ENCODE measurements at regions not wholly inside any gene's neighbourhood (a gene's known extent, or its start where the extent isn't known, plus 50 kb on each side); places are given as distances from the start of the nearest gene placed in this dataset.

DNA sequence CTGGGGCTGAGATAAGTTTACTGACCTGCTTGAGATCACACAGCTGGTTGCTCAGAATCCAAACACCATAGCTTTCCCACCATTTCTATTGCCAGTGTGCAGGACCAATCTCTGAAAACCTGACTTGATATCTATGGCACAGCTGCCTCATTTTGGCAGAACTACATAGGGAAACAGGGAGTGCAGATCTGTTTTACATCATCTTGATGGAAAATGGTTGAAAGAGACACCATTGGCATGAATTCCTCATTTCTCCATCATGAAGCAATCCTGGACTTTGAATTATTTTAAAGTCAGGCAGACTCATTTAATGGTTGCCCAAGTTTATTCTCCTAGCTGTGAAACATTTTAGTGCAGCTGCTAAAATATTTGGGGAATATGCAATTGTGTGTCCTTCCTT, 1628.2 kb upstream of the SLC10A2 start:
- no peak for DNase-seq
- Mint-ChIP-seq H3K4me3 (ENCODE audit: unreplicated experiment) (no peak overlapping the region), H3K27ac (ENCODE audit: unreplicated experiment) (no peak overlapping the region), H3K4me1 (ENCODE audit: low read depth, unreplicated experiment) (peaks cover 11% of the 10 kb centered on the region), H3K9me3 (ENCODE audit: unreplicated experiment) (no peaks in the 10 kb centered on the region), H3K36me3 (ENCODE audit: unreplicated experiment) (no peaks in the 10 kb centered on the region), H3K27me3 (ENCODE audit: unreplicated experiment) (no peaks in the 10 kb centered on the region)
- TF ChIP-seq, protein P1, sequence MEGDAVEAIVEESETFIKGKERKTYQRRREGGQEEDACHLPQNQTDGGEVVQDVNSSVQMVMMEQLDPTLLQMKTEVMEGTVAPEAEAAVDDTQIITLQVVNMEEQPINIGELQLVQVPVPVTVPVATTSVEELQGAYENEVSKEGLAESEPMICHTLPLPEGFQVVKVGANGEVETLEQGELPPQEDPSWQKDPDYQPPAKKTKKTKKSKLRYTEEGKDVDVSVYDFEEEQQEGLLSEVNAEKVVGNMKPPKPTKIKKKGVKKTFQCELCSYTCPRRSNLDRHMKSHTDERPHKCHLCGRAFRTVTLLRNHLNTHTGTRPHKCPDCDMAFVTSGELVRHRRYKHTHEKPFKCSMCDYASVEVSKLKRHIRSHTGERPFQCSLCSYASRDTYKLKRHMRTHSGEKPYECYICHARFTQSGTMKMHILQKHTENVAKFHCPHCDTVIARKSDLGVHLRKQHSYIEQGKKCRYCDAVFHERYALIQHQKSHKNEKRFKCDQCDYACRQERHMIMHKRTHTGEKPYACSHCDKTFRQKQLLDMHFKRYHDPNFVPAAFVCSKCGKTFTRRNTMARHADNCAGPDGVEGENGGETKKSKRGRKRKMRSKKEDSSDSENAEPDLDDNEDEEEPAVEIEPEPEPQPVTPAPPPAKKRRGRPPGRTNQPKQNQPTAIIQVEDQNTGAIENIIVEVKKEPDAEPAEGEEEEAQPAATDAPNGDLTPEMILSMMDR (IDR thresholded peaks at IDR 0.05; ENCODE audit: partially characterized antibody, unreplicated experiment) = no peak

DNA sequence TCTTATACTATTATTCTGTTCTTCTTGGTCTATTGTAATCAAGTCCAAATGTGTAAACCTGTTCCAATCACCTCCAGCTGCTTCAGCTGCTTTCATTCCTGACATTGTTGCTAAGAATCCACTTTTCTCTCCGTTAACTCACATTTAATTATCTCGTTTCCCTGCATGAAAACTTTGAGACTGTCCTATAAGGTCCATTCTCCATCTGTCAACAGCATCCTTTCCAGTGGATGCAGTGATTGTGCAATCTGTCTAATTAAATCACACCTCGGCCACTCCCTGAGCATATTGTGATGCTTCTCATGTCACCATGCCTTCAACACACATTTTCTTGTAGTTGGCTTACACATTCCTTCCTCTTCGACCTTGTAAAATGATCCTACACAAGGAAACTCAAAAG, 1626.9 kb upstream of the SLC10A2 start:
- Mint-ChIP-seq H3K27me3 (ENCODE audit: unreplicated experiment) (no peaks in the 10 kb centered on the region), H3K4me1 (ENCODE audit: low read depth, unreplicated experiment) (peaks cover 11% of the 10 kb centered on the region), H3K27ac (ENCODE audit: unreplicated experiment) (peak overlapping the region; percentile 0), H3K36me3 (ENCODE audit: unreplicated experiment) (no peaks in the 10 kb centered on the region), H3K4me3 (ENCODE audit: unreplicated experiment) (no peak overlapping the region), H3K9me3 (ENCODE audit: unreplicated experiment) (no peaks in the 10 kb centered on the region)
- TF ChIP-seq, protein P1 (IDR thresholded peaks at IDR 0.05; ENCODE audit: partially characterized antibody, unreplicated experiment) = no peak
- DNase-seq = no peak

DNA sequence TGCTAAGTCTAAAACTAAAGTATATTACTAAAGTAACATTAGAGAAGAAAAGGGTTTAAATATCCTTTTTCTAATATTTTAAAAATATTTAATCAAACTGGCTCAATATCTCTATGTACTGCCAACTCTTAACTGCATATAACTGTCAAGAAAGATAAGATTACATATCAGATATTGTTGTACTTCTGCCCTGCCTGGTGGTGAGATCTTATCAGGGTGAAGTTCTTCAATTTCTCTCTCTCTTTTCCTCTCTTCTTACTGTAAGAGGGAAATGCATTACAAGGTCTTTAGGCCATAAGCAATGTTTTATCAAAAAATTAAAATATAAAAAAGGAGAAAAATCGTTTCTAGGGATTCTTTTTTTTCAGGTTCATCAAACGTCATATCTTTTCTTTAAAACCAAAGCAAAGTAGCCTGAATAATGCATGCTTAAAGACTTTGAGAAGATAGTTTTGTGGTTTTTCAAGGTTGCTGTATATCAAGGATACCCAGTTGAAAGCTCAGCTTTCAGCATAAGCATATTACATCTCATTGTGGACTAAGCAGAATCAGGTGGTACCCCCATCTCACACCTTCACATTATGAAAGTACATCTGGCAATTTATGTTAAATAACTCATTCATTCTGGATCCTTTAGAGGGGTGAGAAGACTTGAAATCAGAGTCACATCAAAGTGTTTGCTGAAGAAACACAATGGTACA, 1625.7 kb upstream of the SLC10A2 start:
- no peak overlapping the region for H3K4me3 Mint-ChIP-seq (ENCODE audit: unreplicated experiment)
- TF ChIP-seq, protein P1 (IDR thresholded peaks at IDR 0.05; ENCODE audit: partially characterized antibody, unreplicated experiment) = no peak
- H3K36me3 Mint-ChIP-seq (ENCODE audit: unreplicated experiment) = no peaks in the 10 kb centered on the region
- H3K27ac Mint-ChIP-seq (ENCODE audit: unreplicated experiment) = no peak overlapping the region
- H3K4me1 Mint-ChIP-seq (ENCODE audit: low read depth, unreplicated experiment) = peaks cover 9% of the 10 kb centered on the region
- no peak for DNase-seq
- H3K9me3 Mint-ChIP-seq (ENCODE audit: unreplicated experiment) = no peaks in the 10 kb centered on the region
- H3K27me3 Mint-ChIP-seq (ENCODE audit: unreplicated experiment) = no peaks in the 10 kb centered on the region

DNA sequence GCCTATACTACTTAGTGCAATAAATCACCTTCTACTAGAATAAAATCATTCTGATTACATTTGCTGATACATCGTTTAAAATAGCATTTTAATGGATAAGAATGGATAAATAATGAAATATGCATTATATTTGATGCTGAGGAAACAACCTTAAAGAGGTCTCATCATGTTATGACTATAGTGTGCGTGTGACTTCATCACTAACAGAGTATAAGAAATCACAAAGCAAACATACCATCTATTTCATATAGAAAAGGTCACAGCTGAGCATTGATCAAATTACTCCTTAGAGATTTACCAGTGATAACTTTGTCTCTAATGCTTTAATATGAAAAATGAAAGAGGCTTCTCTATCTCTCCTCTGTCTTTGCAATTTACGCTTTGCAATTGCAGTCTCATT, 1620.3 kb upstream of the SLC10A2 start:
- Mint-ChIP-seq H3K4me1 (ENCODE audit: low read depth, unreplicated experiment) (peaks cover 8% of the 10 kb centered on the region), H3K9me3 (ENCODE audit: unreplicated experiment) (no peaks in the 10 kb centered on the region), H3K27me3 (ENCODE audit: unreplicated experiment) (no peaks in the 10 kb centered on the region), H3K36me3 (ENCODE audit: unreplicated experiment) (no peaks in the 10 kb centered on the region), H3K27ac (ENCODE audit: unreplicated experiment) (no peak overlapping the region), H3K4me3 (ENCODE audit: unreplicated experiment) (no peak overlapping the region)
- TF ChIP-seq, protein P1 (IDR thresholded peaks at IDR 0.05; ENCODE audit: partially characterized antibody, unreplicated experiment) = no peak
- no peak for DNase-seq

DNA sequence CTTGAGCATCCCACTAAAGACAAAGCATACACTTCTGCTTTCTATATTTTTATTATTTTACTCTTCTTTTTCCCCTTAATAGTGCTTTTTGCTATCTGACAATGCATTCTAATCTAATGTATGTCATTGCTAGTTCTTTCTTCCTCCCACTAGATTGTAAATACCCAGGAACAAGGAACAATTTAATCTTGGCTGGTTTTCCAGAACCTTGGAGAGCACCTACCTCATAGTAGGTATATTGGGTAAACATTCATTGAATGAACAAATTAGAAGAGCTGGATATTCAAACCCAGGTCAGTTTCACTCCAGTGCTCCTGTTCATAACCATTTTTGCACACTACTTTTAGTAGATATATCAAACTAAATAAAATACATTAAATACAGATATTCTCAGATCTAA, 1617.6 kb upstream of the SLC10A2 start:
- TF ChIP-seq, protein P1 (IDR thresholded peaks at IDR 0.05; ENCODE audit: partially characterized antibody, unreplicated experiment) = no peak
- Mint-ChIP-seq H3K27me3 (ENCODE audit: unreplicated experiment) (no peaks in the 10 kb centered on the region), H3K4me3 (ENCODE audit: unreplicated experiment) (no peak overlapping the region), H3K4me1 (ENCODE audit: low read depth, unreplicated experiment) (peaks cover 8% of the 10 kb centered on the region), H3K36me3 (ENCODE audit: unreplicated experiment) (no peaks in the 10 kb centered on the region), H3K27ac (ENCODE audit: unreplicated experiment) (no peak overlapping the region), H3K9me3 (ENCODE audit: unreplicated experiment) (no peaks in the 10 kb centered on the region)
- DNase-seq = no peak
